SU-DHL-6 (cell line): ENCODE measurements at regions not wholly inside any gene's neighbourhood (a gene's known extent, or its start where the extent isn't known, plus 50 kb on each side); places are given as distances from the start of the nearest gene placed in this dataset.

Source experiments
- H2AFZ ChIP-seq: fragments of 200-600 bp; sonication (generic); 2 replicates; pipeline ENCODE4 v1.6.1; 2014; ENCODE audit warnings: low read depth, mild to moderate bottlenecking, moderate library complexity, mixed read lengths, antibody characterized with exemption, low read length; ENCODE audit not compliant: severe bottlenecking
- H3F3A ChIP-seq: fragments of 200-600 bp; shearing (Covaris generic); 2 replicates; pipeline ENCODE4 v1.6.0; 2016; ENCODE audit warnings: antibody characterized with exemption, mild to moderate bottlenecking; ENCODE audit not compliant: insufficient read depth
- H3K27ac ChIP-seq: fragments of 200-600 bp; sonication (generic); 2 replicates; pipeline ENCODE4 v1.5.1; 2016; ENCODE audit warnings: low read depth, mild to moderate bottlenecking, low read length, moderate library complexity, mixed read lengths
- H3K27me3 ChIP-seq: fragments of 200-600 bp; sonication (generic), shearing (Covaris generic); 2 replicates; pipeline ENCODE4 v1.6.0; 2014; ENCODE audit warnings: mild to moderate bottlenecking, low read length
- H3K36me3 ChIP-seq: fragments of 200-600 bp; sonication (generic); 2 replicates; pipeline ENCODE4 v1.6.1; 2014; ENCODE audit warnings: mild to moderate bottlenecking, low read length, mixed read lengths
- H3K4me2 ChIP-seq: fragments of 300-600, 200-600 bp; shearing (Covaris generic), sonication (generic); 2 replicates; pipeline ENCODE4 v1.6.0; 2014; ENCODE audit warnings: low read length, low read depth, mild to moderate bottlenecking; ENCODE audit not compliant: poor library complexity, severe bottlenecking
- H3K4me3 ChIP-seq: fragments of 200-600 bp; sonication (generic); 2 replicates; pipeline ENCODE4 v1.5.1; 2014; ENCODE audit warnings: antibody characterized with exemption, low read length, mild to moderate bottlenecking, mixed read lengths; ENCODE audit not compliant: insufficient read depth, poor library complexity, severe bottlenecking
- H3K79me2 ChIP-seq: fragments of 200-600 bp; sonication (generic); 2 replicates; pipeline ENCODE4 v1.6.1; 2014; ENCODE audit warnings: mild to moderate bottlenecking, low read length, moderate library complexity; ENCODE audit not compliant: insufficient read depth
- H3K9ac ChIP-seq: fragments of 200-600 bp; sonication (generic); 2 replicates; pipeline ENCODE4 v1.7.0; 2014; ENCODE audit warnings: mild to moderate bottlenecking, low read length
- H3K9me2 ChIP-seq: fragments of 200-600 bp; sonication (generic); replicated peaks from 2 replicates; pipeline ENCODE4 v1.6.1; 2014; ENCODE audit warnings: low read length; ENCODE audit not compliant: insufficient read depth
- H3K9me3 ChIP-seq: fragments of 200-600 bp; sonication (generic); 2 replicates; pipeline ENCODE4 v1.6.1; 2014; ENCODE audit warnings: low read length, mixed read lengths; ENCODE audit not compliant: insufficient read depth
- H4K20me1 ChIP-seq: fragments of 200-600 bp; sonication (generic); 2 replicates; pipeline ENCODE4 v1.6.1; 2014; ENCODE audit warnings: low read depth, mild to moderate bottlenecking, antibody characterized with exemption, low read length, moderate library complexity, mixed read lengths
- CTCF ChIP-seq: fragments of 200-600 bp; sonication (generic); IDR thresholded peaks from one replicate; pipeline ENCODE4 v1.5.1; 2017; ENCODE audit warnings: antibody characterized with exemption, mild to moderate bottlenecking, low read length, moderate library complexity; ENCODE audit not compliant: insufficient read depth, poor library complexity, severe bottlenecking
- EZH2phosphoT487 ChIP-seq: fragments of 200-600 bp; sonication (generic), shearing (Covaris generic); conservative IDR thresholded peaks from 2 replicates; pipeline ENCODE4 v1.6.1; 2018; ENCODE audit warnings: mild to moderate bottlenecking, antibody characterized with exemption, low read length, moderate library complexity, mixed read lengths

GRCh38 chr4:26157541-26157940, 163.3 kb upstream of the RBPJ start:
- Histone ChIP-seq H3K9ac (no peak overlapping the region), H3K27me3 (no peaks in the 10 kb centered on the region), H3K36me3 (no peaks in the 10 kb centered on the region), H3K9me2 (no peaks in the 10 kb centered on the region), H4K20me1 (no peaks in the 10 kb centered on the region), H3K4me3 (no peak overlapping the region), H3K79me2 (no peaks in the 10 kb centered on the region), H3K4me2 (no peak overlapping the region), H3F3A (no peaks in the 10 kb centered on the region), H2AFZ (no peak overlapping the region), H3K9me3 (no peaks in the 10 kb centered on the region), H3K27ac (no peak overlapping the region)
- TF ChIP-seq EZH2phosphoT487 (no peak), CTCF (no peak)

DNA sequence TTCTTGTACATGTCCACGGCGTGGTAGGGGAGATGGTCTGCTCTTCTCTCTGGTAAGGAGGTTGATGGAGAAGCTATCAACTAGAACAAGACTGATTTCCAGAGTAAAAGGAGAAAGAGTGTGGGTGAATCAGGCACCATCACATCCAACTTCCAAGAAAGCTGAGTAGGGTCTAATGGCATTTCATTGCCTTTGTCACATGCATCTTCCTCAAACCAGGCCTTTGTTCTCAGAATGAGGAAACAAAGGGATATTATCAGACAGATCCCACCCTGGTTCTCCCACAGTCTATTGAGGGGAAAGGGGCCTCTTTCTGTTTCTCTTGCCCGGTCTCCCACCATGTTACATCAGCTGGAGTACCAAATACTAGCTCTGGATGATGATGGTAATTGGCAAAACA, 160.2 kb upstream of the RBPJ start:
- H3K27me3 ChIP-seq = no peaks in the 10 kb centered on the region
- no peak overlapping the region for H3K9ac ChIP-seq
- H3K9me2 ChIP-seq = no peaks in the 10 kb centered on the region
- H3K79me2 ChIP-seq = no peaks in the 10 kb centered on the region
- H4K20me1 ChIP-seq = no peaks in the 10 kb centered on the region
- no peak overlapping the region for H2AFZ ChIP-seq
- no peak overlapping the region for H3K4me3 ChIP-seq
- no peaks in the 10 kb centered on the region for H3K9me3 ChIP-seq
- TF ChIP-seq EZH2phosphoT487 (no peak), CTCF (no peak)
- no peak overlapping the region for H3K27ac ChIP-seq
- no peaks in the 10 kb centered on the region for H3F3A ChIP-seq
- no peaks in the 10 kb centered on the region for H3K36me3 ChIP-seq
- H3K4me2 ChIP-seq = no peak overlapping the region

- Histone ChIP-seq H3K27ac (no peak overlapping the region), H3K27me3 (no peaks in the 10 kb centered on the region), H4K20me1 (no peaks in the 10 kb centered on the region), H3K79me2 (no peaks in the 10 kb centered on the region), H3K4me3 (no peak overlapping the region), H3K9me3 (no peaks in the 10 kb centered on the region), H2AFZ (no peak overlapping the region), H3K4me2 (no peak overlapping the region), H3K9me2 (no peaks in the 10 kb centered on the region), H3F3A (no peaks in the 10 kb centered on the region), H3K36me3 (no peaks in the 10 kb centered on the region), H3K9ac (no peak overlapping the region)
- TF ChIP-seq CTCF (no peak), EZH2phosphoT487 (no peak)
Measured at GRCh38 chr4:26161030-26161824, 159.6 kb upstream of the RBPJ start.
